ENCODE measurements at regions not wholly inside any gene's neighbourhood (a gene's known extent, or its start where the extent isn't known, plus 50 kb on each side); places are given as distances from the start of the nearest gene placed in this dataset.
A peak's percentile ranks its signal among the peaks of the same experiment; 100 is the strongest.

DNA sequence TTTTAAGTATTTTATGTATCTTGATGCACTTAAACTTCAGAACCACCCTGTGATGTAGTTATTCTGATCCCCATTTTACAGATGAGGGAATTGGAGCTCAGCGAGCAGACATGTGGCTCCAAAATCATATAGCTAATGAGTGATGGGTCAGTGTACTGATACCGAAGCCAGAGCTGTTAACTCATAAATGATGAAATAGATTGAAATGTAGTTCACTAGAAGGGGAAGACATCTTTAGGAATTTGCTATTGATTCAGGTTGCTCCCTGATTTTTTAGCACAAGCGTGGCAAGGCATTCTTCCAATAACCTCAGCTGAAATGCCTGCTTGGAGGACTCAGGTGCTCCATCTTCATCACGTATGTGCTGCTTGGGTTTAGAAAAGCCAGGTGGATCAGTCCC lies 228.8 kb downstream of the PTEN start:
- WGBS, 3 donors: 94 to 96% (median 94%) methylated on average over 4 of the region's 4 CpGs
- FAIRE-seq (no peak), DNase-seq (no peak)
- Histone ChIP-seq H3K9me3 (ENCODE audit: control insufficient read depth in 2 of 2, insufficient read depth in 1 of 2, low read depth in 1 of 2, low read length in 1 of 2) (no peaks in the 10 kb centered on the region), H3K36me3 (ENCODE audit: control insufficient read depth in 3 of 3, insufficient read depth in 2 of 3, low read depth in 1 of 3, low read length in 3 of 3) (no peaks in the 10 kb centered on the region), H3K27me3 (ENCODE audit: control insufficient read depth in 3 of 3, insufficient read depth in 3 of 3, low read length in 3 of 3) (no peaks in the 10 kb centered on the region), H3K27ac (ENCODE audit: low read depth in 1 of 3, low read length in 2 of 3) (no peak overlapping the region), H3K4me3 (ENCODE audit: low read depth in 1 of 3, low read length in 3 of 3) (no peak overlapping the region), H3K4me1 (ENCODE audit: control insufficient read depth in 3 of 3, insufficient read depth in 2 of 3, low read depth in 1 of 3, low read length in 2 of 3) (peaks cover 0 to 12% (median 2%) of the 10 kb centered on the region in 3 donors)

DNA sequence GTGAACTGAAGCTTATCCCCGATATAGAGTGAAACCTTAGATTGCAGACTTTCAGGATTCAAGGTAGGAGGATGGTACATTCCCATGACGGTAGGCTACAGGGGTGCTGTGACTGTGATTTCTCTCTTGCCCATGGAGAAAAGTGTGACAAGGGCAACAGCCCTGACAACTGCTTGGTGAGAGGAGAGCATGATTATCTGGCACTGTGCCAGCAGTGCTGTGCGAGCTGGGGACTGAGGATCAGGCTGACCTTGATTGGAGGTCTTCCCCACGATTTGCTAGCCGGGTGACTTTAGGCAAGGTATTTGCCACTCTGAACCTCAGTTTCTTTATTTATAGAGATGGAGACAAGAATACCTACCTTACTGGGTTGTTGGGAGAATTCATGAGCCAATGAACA lies 229.5 kb downstream of the PTEN start:
- Histone ChIP-seq H3K27me3 (ENCODE audit: control insufficient read depth in 3 of 3, insufficient read depth in 3 of 3, low read length in 3 of 3) (no peaks in the 10 kb centered on the region), H3K27ac (ENCODE audit: low read depth in 1 of 3, low read length in 2 of 3) (no peak overlapping the region), H3K36me3 (ENCODE audit: control insufficient read depth in 3 of 3, insufficient read depth in 2 of 3, low read depth in 1 of 3, low read length in 3 of 3) (no peaks in the 10 kb centered on the region), H3K4me3 (ENCODE audit: low read depth in 1 of 3, low read length in 3 of 3) (no peak overlapping the region), H3K4me1 (ENCODE audit: control insufficient read depth in 3 of 3, insufficient read depth in 2 of 3, low read depth in 1 of 3, low read length in 2 of 3) (peaks cover 0 to 12% (median 2%) of the 10 kb centered on the region in 3 donors), H3K9me3 (ENCODE audit: control insufficient read depth in 2 of 2, insufficient read depth in 1 of 2, low read depth in 1 of 2, low read length in 1 of 2) (no peaks in the 10 kb centered on the region)
- DNase-seq (peak in 1 of 2 donors; percentile 68), FAIRE-seq (no peak)
- whole genome bisulfite sequencing, 3 donors: 66 to 78% (median 73%) methylated on average over 5 of the region's 5 CpGs

DNA sequence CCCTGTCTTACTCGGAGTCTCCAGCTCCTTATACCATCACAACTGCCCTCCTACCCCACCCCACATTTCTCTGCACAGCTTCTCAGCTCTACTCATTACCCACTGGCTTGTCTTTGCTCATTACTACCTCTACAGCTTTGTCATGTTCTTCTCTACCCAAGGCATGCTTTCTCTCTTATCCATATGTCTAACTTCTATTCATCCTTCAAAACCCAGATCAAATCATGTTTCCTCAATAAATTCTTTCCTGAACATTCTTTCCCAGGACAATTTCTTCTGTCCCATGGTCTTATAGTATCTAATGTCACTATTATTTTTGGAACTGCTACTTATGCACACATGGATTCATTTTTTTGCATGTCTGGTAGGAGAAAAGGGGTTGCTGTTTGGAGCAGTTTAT lies 231.4 kb downstream of the PTEN start:
- Histone ChIP-seq H3K4me3 (ENCODE audit: low read depth in 1 of 3, low read length in 3 of 3) (no peak overlapping the region), H3K4me1 (ENCODE audit: control insufficient read depth in 3 of 3, insufficient read depth in 2 of 3, low read depth in 1 of 3, low read length in 2 of 3) (peaks cover 0 to 12% (median 2%) of the 10 kb centered on the region in 3 donors), H3K27me3 (ENCODE audit: control insufficient read depth in 3 of 3, insufficient read depth in 3 of 3, low read length in 3 of 3) (no peaks in the 10 kb centered on the region), H3K9me3 (ENCODE audit: control insufficient read depth in 2 of 2, insufficient read depth in 1 of 2, low read depth in 1 of 2, low read length in 1 of 2) (no peaks in the 10 kb centered on the region), H3K36me3 (ENCODE audit: control insufficient read depth in 3 of 3, insufficient read depth in 2 of 3, low read depth in 1 of 3, low read length in 3 of 3) (no peaks in the 10 kb centered on the region), H3K27ac (ENCODE audit: low read depth in 1 of 3, low read length in 2 of 3) (peak overlapping the region in 1 of 3 donors; percentile 56)
- WGBS, 3 donors: 96% methylated on average over 1 of the region's 1 CpG
- DNase-seq: no peak
- no peak for FAIRE-seq

DNA sequence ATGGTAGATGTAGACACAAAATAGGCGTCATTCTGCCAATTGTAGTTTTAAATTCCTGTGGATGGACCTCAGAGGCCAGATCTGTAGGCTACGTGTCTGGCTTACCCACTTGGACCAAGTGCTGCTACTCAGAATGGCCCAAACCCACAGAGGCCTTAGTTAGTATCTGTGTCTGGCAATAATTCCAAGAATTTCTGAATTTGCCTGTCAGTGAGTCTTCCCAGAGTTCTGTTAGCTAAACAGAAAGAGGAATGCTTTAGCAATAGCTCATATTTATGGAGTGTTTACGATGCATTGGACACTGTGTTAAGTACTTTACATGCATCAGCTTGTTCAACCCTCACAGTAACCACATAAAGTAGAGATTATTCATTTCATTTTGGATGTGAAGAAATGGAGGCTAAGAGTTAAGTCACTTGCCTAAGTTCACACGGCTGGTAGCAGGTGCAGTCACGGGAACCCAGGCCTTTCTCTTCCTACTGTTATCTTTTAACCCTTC lies 231.8 kb downstream of the PTEN start:
- FAIRE-seq (no peak), DNase-seq (peak in 1 of 2 donors; percentile 43)
- WGBS, 3 donors: 51 to 63% (median 59%) methylated on average over 5 of the region's 5 CpGs
- H3K4me3 ChIP-seq (ENCODE audit: low read depth in 1 of 3, low read length in 3 of 3): no peak overlapping the region
- peak overlapping the region in 1 of 3 donors; percentile 56 for H3K27ac ChIP-seq (ENCODE audit: low read depth in 1 of 3, low read length in 2 of 3)
- no peaks in the 10 kb centered on the region for H3K9me3 ChIP-seq (ENCODE audit: control insufficient read depth in 2 of 2, insufficient read depth in 1 of 2, low read depth in 1 of 2, low read length in 1 of 2)
- no peaks in the 10 kb centered on the region for H3K36me3 ChIP-seq (ENCODE audit: control insufficient read depth in 3 of 3, insufficient read depth in 2 of 3, low read depth in 1 of 3, low read length in 3 of 3)
- no peaks in the 10 kb centered on the region for H3K27me3 ChIP-seq (ENCODE audit: control insufficient read depth in 3 of 3, insufficient read depth in 3 of 3, low read length in 3 of 3)
- peaks cover 0 to 12% (median 2%) of the 10 kb centered on the region in 3 donors for H3K4me1 ChIP-seq (ENCODE audit: control insufficient read depth in 3 of 3, insufficient read depth in 2 of 3, low read depth in 1 of 3, low read length in 2 of 3)

DNA sequence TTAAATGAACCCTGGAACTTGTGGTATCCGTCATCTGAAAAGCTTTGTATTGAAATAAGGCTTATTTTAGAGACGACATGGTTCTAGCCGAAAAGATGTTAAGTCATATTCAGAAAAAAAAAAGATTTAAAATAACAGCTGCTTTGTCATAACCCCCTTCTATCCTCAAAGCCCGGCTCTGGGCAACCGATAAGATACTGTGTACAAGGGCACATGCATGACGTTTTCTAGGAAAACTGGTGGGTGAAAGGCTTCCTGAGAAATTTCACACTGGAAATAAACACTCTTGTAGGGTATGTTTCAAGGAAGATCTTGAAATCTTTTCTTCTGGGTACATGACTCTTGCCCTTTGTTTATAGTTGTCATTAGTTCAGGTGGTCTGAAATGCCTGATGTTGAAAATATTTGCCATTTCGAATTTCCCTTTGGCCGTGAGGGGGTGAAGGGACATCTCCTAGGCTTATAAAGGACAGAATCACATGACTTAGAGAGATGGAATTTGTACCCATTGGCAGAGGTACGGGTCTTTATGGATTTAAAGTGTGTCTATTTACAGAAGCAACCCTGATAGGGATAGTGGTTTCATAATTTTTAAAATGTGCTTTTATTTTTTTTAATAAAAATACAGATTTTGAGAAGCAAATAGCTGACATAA lies 232.5 kb downstream of the PTEN start:
- FAIRE-seq: no peak
- DNase-seq: peak in 1 of 2 donors; percentile 70
- Histone ChIP-seq H3K4me3 (ENCODE audit: low read depth in 1 of 3, low read length in 3 of 3) (no peak overlapping the region), H3K27ac (ENCODE audit: low read depth in 1 of 3, low read length in 2 of 3) (peak overlapping the region in 1 of 3 donors; percentile 56), H3K9me3 (ENCODE audit: control insufficient read depth in 2 of 2, insufficient read depth in 1 of 2, low read depth in 1 of 2, low read length in 1 of 2) (no peaks in the 10 kb centered on the region), H3K27me3 (ENCODE audit: control insufficient read depth in 3 of 3, insufficient read depth in 3 of 3, low read length in 3 of 3) (peaks cover 0 to 2% (median 0%) of the 10 kb centered on the region in 3 donors), H3K4me1 (ENCODE audit: control insufficient read depth in 3 of 3, insufficient read depth in 2 of 3, low read depth in 1 of 3, low read length in 2 of 3) (peaks cover 0 to 12% (median 2%) of the 10 kb centered on the region in 3 donors), H3K36me3 (ENCODE audit: control insufficient read depth in 3 of 3, insufficient read depth in 2 of 3, low read depth in 1 of 3, low read length in 3 of 3) (no peaks in the 10 kb centered on the region)
- 49 to 57% (median 53%) methylated on average over 9 of the region's 9 CpGs for WGBS, 3 donors

DNA sequence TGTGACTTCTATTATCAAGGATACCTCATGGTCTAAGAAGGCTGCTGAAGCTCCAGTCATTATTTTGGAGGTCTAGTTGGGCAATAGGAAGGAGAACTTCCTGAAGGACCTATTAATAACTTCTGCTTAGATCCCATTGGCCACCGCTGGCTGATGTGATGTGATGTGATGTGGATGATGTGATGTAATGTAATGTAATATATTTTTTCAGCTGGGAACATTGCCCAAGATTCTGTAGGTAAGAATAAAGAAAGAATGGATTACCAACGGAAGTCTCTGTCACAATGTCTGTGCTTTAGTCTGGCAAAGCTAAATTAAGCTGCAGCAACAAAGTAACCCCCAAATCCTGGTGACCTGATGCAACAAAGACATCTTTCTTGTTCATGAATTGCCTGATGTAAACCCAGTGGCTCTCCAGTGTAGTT lies 233.7 kb downstream of the PTEN start:
- FAIRE-seq: no peak
- WGBS, 3 donors: 91 to 96% (median 92%) methylated on average over 2 of the region's 2 CpGs
- H3K27ac ChIP-seq (ENCODE audit: low read depth in 1 of 3, low read length in 2 of 3): no peak overlapping the region
- H3K4me3 ChIP-seq (ENCODE audit: low read depth in 1 of 3, low read length in 3 of 3): no peak overlapping the region
- H3K36me3 ChIP-seq (ENCODE audit: control insufficient read depth in 3 of 3, insufficient read depth in 2 of 3, low read depth in 1 of 3, low read length in 3 of 3): no peaks in the 10 kb centered on the region
- no peak for DNase-seq
- peaks cover 0 to 12% (median 2%) of the 10 kb centered on the region in 3 donors for H3K4me1 ChIP-seq (ENCODE audit: control insufficient read depth in 3 of 3, insufficient read depth in 2 of 3, low read depth in 1 of 3, low read length in 2 of 3)
- no peaks in the 10 kb centered on the region for H3K9me3 ChIP-seq (ENCODE audit: control insufficient read depth in 2 of 2, insufficient read depth in 1 of 2, low read depth in 1 of 2, low read length in 1 of 2)
- H3K27me3 ChIP-seq (ENCODE audit: control insufficient read depth in 3 of 3, insufficient read depth in 3 of 3, low read length in 3 of 3): peaks cover 0 to 2% (median 0%) of the 10 kb centered on the region in 3 donors

DNA sequence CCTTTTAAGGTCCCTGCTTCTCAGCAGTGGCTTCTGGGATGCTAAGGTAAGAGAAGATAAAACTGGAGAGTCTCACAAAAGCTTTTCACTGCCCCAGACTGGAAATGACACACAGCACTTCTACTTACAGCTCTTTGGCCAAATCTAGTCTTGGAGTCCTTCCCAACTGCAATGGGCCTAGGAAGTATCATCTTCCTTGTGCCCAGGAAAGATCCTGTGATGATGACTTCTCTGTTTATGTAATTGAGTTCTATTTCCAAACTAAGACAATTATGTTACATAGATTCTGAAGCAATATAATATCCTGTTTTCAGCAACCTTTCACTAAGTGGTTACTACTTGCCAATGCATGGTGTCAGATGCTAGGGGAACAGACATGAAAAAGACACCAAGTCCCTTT lies 234.1 kb downstream of the PTEN start:
- no peak overlapping the region for H3K4me3 ChIP-seq (ENCODE audit: low read depth in 1 of 3, low read length in 3 of 3)
- DNase-seq: no peak
- H3K36me3 ChIP-seq (ENCODE audit: control insufficient read depth in 3 of 3, insufficient read depth in 2 of 3, low read depth in 1 of 3, low read length in 3 of 3): no peaks in the 10 kb centered on the region
- H3K27ac ChIP-seq (ENCODE audit: low read depth in 1 of 3, low read length in 2 of 3): no peak overlapping the region
- H3K27me3 ChIP-seq (ENCODE audit: control insufficient read depth in 3 of 3, insufficient read depth in 3 of 3, low read length in 3 of 3): peaks cover 0 to 2% (median 0%) of the 10 kb centered on the region in 3 donors
- FAIRE-seq: no peak
- H3K4me1 ChIP-seq (ENCODE audit: control insufficient read depth in 3 of 3, insufficient read depth in 2 of 3, low read depth in 1 of 3, low read length in 2 of 3): peaks cover 0 to 12% (median 2%) of the 10 kb centered on the region in 3 donors
- no peaks in the 10 kb centered on the region for H3K9me3 ChIP-seq (ENCODE audit: control insufficient read depth in 2 of 2, insufficient read depth in 1 of 2, low read depth in 1 of 2, low read length in 1 of 2)

DNA sequence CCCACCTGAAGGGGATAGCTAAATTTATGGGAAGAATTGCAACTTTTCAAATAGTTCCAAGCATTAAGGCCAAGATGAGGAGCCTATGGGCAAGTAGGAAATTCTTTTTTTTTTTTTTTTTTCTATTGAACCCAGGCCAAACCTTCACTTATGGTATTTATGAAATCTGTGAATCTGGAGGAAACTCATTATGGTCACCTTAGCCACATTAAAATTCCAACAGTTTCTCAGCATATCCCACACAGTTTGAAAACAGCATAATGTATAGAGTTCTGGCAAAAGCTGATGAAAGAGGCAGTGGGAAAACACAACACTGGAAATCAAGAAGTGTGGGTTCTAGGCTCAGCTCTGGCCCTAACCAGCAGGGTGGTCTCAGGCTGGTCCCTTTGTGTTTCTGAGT lies 236.9 kb downstream of the PTEN start:
- Histone ChIP-seq H3K27me3 (ENCODE audit: control insufficient read depth in 3 of 3, insufficient read depth in 3 of 3, low read length in 3 of 3) (peaks cover 0 to 2% (median 0%) of the 10 kb centered on the region in 3 donors), H3K9me3 (ENCODE audit: control insufficient read depth in 2 of 2, insufficient read depth in 1 of 2, low read depth in 1 of 2, low read length in 1 of 2) (no peaks in the 10 kb centered on the region), H3K4me3 (ENCODE audit: low read depth in 1 of 3, low read length in 3 of 3) (no peak overlapping the region), H3K4me1 (ENCODE audit: control insufficient read depth in 3 of 3, insufficient read depth in 2 of 3, low read depth in 1 of 3, low read length in 2 of 3) (peaks cover 0 to 8% (median 0%) of the 10 kb centered on the region in 3 donors), H3K36me3 (ENCODE audit: control insufficient read depth in 3 of 3, insufficient read depth in 2 of 3, low read depth in 1 of 3, low read length in 3 of 3) (no peaks in the 10 kb centered on the region), H3K27ac (ENCODE audit: low read depth in 1 of 3, low read length in 2 of 3) (no peak overlapping the region)
- FAIRE-seq (no peak), DNase-seq (no peak)

DNA sequence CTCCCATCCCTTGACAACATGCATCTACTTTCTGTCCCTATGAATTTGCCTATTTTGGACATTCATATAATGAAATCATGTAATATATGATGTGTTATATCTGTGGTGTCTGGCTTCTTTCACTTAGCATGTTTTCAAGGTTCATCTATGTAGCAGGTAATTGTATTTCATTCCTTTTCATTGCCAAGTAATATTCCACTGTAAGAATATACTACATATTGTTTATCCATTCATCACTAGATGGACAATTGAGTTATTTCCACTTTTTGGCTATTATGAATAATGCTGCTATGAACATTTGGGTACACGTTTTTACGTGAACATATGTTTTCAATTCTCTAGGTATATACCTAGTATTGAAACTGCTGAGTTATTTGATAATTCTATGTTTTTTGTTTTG lies 238.2 kb downstream of the PTEN start:
- DNase-seq (no peak), FAIRE-seq (no peak)
- 92 to 99% (median 94%) methylated on average over 2 of the region's 2 CpGs for WGBS, 3 donors
- Histone ChIP-seq H3K27ac (ENCODE audit: low read depth in 1 of 3, low read length in 2 of 3) (no peak overlapping the region), H3K4me3 (ENCODE audit: low read depth in 1 of 3, low read length in 3 of 3) (no peak overlapping the region), H3K4me1 (ENCODE audit: control insufficient read depth in 3 of 3, insufficient read depth in 2 of 3, low read depth in 1 of 3, low read length in 2 of 3) (no peaks in the 10 kb centered on the region), H3K36me3 (ENCODE audit: control insufficient read depth in 3 of 3, insufficient read depth in 2 of 3, low read depth in 1 of 3, low read length in 3 of 3) (no peaks in the 10 kb centered on the region), H3K9me3 (ENCODE audit: control insufficient read depth in 2 of 2, insufficient read depth in 1 of 2, low read depth in 1 of 2, low read length in 1 of 2) (no peaks in the 10 kb centered on the region), H3K27me3 (ENCODE audit: control insufficient read depth in 3 of 3, insufficient read depth in 3 of 3, low read length in 3 of 3) (peaks cover 0 to 2% (median 0%) of the 10 kb centered on the region in 3 donors)

All from small intestine (tissue), 7 donors.